ENCODE measurements at regions not wholly inside any gene's neighbourhood (a gene's known extent, or its start where the extent isn't known, plus 50 kb on each side); places are given as distances from the start of the nearest gene placed in this dataset.

DNA sequence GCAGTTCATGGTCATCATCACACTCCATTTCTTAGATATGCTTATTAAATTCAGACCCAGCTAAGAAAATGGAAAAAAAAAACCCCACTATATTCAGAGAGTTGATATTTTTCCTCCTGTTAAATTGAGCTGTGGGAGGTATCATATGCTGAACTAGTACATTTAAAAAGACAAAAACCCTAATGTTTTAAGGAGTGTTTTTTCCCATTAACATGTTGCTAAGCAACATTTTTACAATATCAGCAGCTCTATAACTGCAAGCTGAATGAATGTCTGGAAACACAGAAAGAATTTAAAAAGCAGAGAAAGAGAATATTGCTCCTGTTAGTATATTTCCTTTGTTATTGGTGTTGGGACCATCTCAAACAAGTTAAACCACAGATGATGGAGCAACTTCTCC is 265.8 kb upstream of the GRIA1 start:
- no peaks in the 10 kb centered on the region for H3K27me3 Mint-ChIP-seq (ENCODE audit: low read depth, poor library complexity)
- DNase-seq, result no peak

DNA sequence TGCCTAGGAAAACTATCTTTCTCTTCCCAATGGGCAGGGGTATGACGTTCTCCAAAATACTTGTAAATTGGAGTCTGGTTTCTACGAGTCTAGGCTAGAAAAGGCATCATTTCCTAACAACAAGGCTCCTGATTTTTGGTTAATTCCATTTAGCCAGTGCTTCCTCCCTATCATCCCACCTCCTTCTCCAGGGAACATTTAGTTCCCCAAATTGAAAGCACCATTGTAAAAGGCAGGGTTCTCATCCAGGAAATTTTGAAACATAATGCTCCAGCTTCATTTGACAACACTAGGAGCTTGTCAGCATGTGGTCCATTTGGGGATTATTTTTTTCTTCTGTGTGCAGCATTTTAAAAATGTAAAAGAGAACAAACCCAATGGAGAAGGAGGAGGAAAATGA is 256.5 kb upstream of the GRIA1 start:
- TF ChIP-seq, protein P1, sequence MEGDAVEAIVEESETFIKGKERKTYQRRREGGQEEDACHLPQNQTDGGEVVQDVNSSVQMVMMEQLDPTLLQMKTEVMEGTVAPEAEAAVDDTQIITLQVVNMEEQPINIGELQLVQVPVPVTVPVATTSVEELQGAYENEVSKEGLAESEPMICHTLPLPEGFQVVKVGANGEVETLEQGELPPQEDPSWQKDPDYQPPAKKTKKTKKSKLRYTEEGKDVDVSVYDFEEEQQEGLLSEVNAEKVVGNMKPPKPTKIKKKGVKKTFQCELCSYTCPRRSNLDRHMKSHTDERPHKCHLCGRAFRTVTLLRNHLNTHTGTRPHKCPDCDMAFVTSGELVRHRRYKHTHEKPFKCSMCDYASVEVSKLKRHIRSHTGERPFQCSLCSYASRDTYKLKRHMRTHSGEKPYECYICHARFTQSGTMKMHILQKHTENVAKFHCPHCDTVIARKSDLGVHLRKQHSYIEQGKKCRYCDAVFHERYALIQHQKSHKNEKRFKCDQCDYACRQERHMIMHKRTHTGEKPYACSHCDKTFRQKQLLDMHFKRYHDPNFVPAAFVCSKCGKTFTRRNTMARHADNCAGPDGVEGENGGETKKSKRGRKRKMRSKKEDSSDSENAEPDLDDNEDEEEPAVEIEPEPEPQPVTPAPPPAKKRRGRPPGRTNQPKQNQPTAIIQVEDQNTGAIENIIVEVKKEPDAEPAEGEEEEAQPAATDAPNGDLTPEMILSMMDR (IDR thresholded peaks at IDR 0.05), result no peak
- Mint-ChIP-seq H3K9me3 (no peaks in the 10 kb centered on the region), H3K4me1 (no peaks in the 10 kb centered on the region), H3K36me3 (ENCODE audit: low read depth) (no peaks in the 10 kb centered on the region), H3K27ac (no peak overlapping the region), H3K4me3 (no peak overlapping the region), H3K27me3 (ENCODE audit: low read depth, poor library complexity) (peaks cover 3% of the 10 kb centered on the region)
- no peak for DNase-seq

More for the DNA sequence above, 265.8 kb upstream of the GRIA1 start:
- Mint-ChIP-seq H3K36me3 (ENCODE audit: low read depth) (no peaks in the 10 kb centered on the region), H3K4me3 (no peak overlapping the region), H3K27ac (no peak overlapping the region), H3K9me3 (peaks cover 8% of the 10 kb centered on the region), H3K4me1 (no peaks in the 10 kb centered on the region)
- TF ChIP-seq, protein P1 (IDR thresholded peaks at IDR 0.05), result no peak

DNA sequence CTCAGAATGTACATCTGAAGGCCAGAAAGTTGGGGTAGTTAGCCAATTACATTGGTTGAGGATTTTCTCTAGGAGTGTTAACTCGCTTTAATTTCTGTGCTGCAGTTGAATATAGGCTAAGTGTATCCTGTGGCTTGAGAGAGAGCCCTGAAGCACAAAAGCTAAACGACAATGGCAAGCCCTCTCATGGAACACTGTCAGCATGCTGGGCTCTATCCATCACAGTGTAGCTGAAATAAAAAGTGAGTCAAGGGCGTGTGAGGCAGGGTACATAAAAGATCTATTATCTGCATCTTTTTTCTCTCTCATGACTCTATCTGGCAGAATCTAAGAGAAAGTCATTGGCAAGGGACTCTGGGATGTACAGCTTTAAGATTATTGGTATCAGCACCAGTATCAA is 254.2 kb upstream of the GRIA1 start:
- Mint-ChIP-seq H3K4me3 (no peak overlapping the region), H3K9me3 (no peaks in the 10 kb centered on the region), H3K27me3 (ENCODE audit: low read depth, poor library complexity) (peaks cover 3% of the 10 kb centered on the region), H3K4me1 (no peaks in the 10 kb centered on the region), H3K36me3 (ENCODE audit: low read depth) (no peaks in the 10 kb centered on the region), H3K27ac (no peak overlapping the region)
- TF ChIP-seq, protein P1 (IDR thresholded peaks at IDR 0.05), result no peak
- DNase-seq, result no peak

DNA sequence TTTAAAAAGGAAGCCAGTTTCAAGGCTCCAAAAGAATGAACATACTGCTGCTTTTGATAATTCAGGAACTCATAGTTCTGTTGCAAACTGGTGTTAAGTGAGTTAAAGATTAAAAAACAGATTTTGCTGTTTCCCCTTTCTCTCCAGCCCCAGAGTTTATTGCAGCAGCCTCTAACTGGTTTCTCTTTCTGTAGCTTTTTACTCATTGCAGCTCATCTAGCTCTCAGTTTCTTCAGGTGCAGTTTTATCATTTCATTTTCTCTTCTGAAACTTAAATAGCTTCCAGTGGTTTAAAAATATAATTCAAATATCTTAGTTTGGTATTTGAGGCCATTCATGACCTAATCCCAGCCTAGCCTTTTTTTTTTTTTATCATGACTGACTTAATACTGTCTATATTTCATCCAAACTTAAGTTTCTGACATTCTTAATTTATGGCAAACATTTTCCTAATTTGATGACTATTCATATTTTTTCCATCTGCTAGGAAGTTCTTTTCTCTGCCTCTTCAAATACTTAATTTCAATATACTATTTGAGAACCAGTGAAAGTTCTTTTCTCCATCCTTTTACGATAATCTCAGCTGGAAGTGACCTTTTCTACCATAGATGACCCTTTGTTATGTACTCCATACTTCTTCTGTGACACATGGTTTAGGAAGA is 252.7 kb upstream of the GRIA1 start:
- no peak for DNase-seq
- Mint-ChIP-seq H3K27me3 (ENCODE audit: low read depth, poor library complexity) (peaks cover 3% of the 10 kb centered on the region), H3K4me1 (no peaks in the 10 kb centered on the region), H3K4me3 (no peak overlapping the region), H3K36me3 (ENCODE audit: low read depth) (no peaks in the 10 kb centered on the region), H3K9me3 (no peaks in the 10 kb centered on the region), H3K27ac (no peak overlapping the region)
- TF ChIP-seq, protein P1 (IDR thresholded peaks at IDR 0.05), result no peak

DNA sequence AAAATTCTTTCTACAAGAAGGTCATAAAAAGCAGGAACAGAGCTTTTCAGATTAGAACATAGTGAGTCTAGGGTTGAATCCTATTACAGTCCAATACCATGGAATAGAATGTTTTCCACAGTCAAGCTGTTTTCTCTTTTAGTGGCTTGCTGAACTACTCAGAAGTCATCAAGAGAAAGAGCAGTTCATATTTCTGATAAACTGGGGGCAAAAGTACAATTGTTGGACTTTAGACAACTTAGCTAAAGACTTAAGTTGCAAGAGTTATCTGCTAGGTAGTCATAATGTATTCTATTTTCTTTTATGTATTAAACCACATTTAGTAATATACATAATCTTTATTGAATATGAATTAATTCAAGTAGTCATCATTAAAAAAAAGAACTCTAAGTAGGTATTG is 233.1 kb upstream of the GRIA1 start:
- no peak overlapping the region for H3K27ac Mint-ChIP-seq
- DNase-seq, result no peak
- peaks cover 5% of the 10 kb centered on the region for H3K9me3 Mint-ChIP-seq
- no peaks in the 10 kb centered on the region for H3K4me1 Mint-ChIP-seq
- no peaks in the 10 kb centered on the region for H3K27me3 Mint-ChIP-seq (ENCODE audit: low read depth, poor library complexity)
- H3K36me3 Mint-ChIP-seq (ENCODE audit: low read depth), result no peaks in the 10 kb centered on the region
- TF ChIP-seq, protein P1 (IDR thresholded peaks at IDR 0.05), result no peak
- H3K4me3 Mint-ChIP-seq, result no peak overlapping the region

DNA sequence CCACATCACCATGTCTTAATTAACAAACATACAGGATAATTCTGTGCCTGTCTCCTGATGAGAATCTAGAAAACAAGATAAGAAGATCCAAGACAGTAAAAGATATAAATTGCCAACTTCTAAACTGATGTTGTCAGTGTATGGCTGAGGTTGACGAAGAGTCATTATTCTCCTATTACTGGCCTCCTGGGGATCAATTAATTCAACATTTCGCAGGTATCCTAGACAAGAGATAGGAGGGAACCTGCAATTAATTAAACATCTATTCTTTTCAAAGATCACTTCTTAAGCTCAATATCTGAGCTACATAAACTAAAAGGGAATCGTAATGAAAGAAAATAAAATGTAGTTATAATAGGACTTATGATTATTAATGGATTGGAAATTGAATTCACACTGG is 232.0 kb upstream of the GRIA1 start:
- Mint-ChIP-seq H3K27me3 (ENCODE audit: low read depth, poor library complexity) (no peaks in the 10 kb centered on the region), H3K36me3 (ENCODE audit: low read depth) (no peaks in the 10 kb centered on the region), H3K27ac (no peak overlapping the region), H3K4me3 (no peak overlapping the region), H3K9me3 (peaks cover under 1% of the 10 kb centered on the region), H3K4me1 (no peaks in the 10 kb centered on the region)
- TF ChIP-seq, protein P1 (IDR thresholded peaks at IDR 0.05), result no peak
- no peak for DNase-seq

All from nephron progenitor cell (in vitro differentiated cells).